GM12891 (cell line): ENCODE measurements at regions not wholly inside any gene's neighbourhood (a gene's known extent, or its start where the extent isn't known, plus 50 kb on each side); places are given as distances from the start of the nearest gene placed in this dataset.
A peak's percentile ranks its signal among the peaks of the same experiment; 100 is the strongest.

Experiments used
- DNase-seq: peaks from one replicate; pipeline ENCODE4 v3.0.0; 2011; ENCODE audit warnings: low spot score; ENCODE audit not compliant: insufficient read length
- FAIRE-seq: peaks from 2 replicates; lab custom pipeline; 2011; peaks lifted over from hg19 to GRCh38; lab: Jason Lieb, UNC
- PAX5 ChIP-seq: IDR thresholded peaks from 2 replicates; pipeline ENCODE4 v1.6.1; 2011; ENCODE audit warnings: low read length, moderate library complexity, mild to moderate bottlenecking; ENCODE audit not compliant: insufficient read depth, severe bottlenecking
- POLR2A ChIP-seq: IDR thresholded peaks from 2 replicates; pipeline ENCODE4 v1.6.1; 2011; ENCODE audit warnings: low read depth, low read length, control low read depth
- POLR2AphosphoS5 ChIP-seq: IDR thresholded peaks from 2 replicates; pipeline ENCODE4 v1.6.1; 2011; ENCODE audit warnings: low read depth, low read length, control low read depth
- POU2F2 ChIP-seq: IDR thresholded peaks from 2 replicates; pipeline ENCODE4 v1.6.1; 2011; ENCODE audit warnings: low read depth, mild to moderate bottlenecking, control low read depth, low read length, moderate library complexity
- SPI1 ChIP-seq: IDR thresholded peaks from 2 replicates; pipeline ENCODE4 v1.6.1; 2011; ENCODE audit warnings: low read depth, low read length, control low read depth
- TAF1 ChIP-seq: IDR thresholded peaks from 2 replicates; pipeline ENCODE4 v1.6.1; 2011; ENCODE audit warnings: low read depth, low read length, control low read depth

DNA sequence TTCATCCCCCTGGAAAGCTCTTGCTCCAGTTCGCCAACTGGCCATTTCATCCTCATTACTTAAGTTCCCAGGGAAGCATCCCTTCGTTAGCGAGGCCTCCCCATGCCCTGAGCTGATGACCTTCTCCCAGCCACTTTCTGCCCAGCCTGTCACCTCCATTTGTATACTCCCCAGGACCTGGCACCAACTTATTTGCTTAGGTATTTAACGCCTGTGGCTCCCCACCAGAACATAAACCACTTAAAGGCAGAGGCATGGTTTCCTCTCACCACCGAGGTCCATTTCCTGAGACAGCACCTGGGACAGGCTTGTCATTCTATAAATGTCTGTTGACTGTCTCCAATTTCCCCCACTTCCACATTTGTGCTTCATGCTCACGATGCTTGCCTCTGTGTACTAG, 189.0 kb downstream of the ZNF621 start:
- FAIRE-seq (no peak), DNase-seq (no peak)
- TF ChIP-seq POU2F2 (no peak), SPI1 (no peak), POLR2A (no peak), PAX5 (no peak), TAF1 (no peak)

DNA sequence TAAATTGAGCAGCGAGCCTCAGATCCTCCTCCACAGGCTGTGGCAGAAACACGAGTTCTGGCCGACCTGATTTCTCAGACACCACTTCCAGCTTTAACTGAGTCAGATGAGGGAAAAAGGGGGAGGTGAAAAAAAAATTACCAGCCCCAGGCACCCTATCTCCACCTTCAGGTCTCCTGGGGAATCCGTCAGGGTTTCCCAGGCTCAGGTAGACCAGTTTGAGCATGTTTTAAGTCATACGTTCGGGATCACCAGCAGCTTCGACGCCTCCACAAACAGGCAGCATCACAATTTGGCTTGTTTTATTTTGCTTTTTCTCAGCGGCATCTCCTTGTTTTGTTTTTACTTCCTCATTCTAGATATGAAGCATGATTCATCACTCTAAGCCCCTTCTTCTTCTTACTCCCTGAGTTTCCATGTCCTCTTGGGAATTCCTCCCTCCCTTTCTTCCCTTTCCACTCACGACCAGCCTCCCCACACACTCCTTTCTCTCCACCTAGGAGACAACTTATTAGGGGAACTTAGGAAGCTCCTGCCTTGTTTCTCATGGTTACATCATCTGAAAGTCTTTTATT, 190.1 kb downstream of the ZNF621 start:
- FAIRE-seq, result no peak
- TF ChIP-seq SPI1, result no peak
- TF ChIP-seq POU2F2, result no peak
- TF ChIP-seq POLR2AphosphoS5, result no peak
- TF ChIP-seq POLR2A, result no peak
- no peak for TF ChIP-seq TAF1
- TF ChIP-seq PAX5, result no peak
- DNase-seq, result no peak

DNA sequence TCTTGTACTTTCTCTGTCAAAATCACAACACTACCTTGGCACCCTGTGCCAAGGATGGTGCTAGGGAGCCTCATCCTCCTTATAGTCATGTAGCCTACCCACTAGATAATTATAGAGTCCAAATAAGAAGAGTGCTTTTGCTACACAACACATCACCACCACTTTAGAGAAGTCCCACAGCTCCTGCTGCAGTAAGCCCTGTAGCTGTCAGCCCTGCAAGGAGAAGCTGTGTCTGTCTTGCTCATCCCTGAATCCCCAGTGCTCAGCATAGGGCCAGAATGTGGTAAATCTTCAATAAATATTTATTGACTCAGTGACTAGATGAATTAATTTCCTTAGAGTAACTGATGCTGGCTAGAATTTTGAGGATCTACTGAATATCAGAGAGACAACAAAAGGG, 190.8 kb downstream of the ZNF621 start:
- no peak for FAIRE-seq
- DNase-seq, result no peak
- no peak for TF ChIP-seq PAX5
- no peak for TF ChIP-seq POU2F2
- no peak for TF ChIP-seq POLR2AphosphoS5

DNA sequence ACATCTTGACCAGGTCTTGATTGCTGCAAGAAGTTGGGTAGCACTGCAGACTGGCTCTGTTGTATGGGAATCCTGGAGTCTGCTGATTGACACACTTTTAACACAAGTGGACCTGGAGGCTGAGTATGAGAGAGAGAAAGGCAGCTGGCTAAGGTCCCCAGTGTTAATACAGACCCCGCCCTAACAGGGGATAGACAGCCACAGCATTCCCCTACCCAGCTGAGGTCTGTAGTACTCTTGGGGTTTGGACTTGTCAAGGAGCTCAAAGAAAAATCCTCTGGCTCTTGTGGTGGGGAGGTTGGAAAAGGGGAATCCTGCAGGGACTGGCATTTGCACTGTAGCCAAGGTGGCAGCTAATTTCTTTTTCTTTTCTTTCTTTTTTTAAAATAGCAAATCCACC, 192.7 kb downstream of the ZNF621 start:
- DNase-seq, result no peak
- TF ChIP-seq POLR2AphosphoS5 (no peak), POLR2A (no peak), SPI1 (no peak), POU2F2 (no peak), TAF1 (no peak), PAX5 (no peak)
- no peak for FAIRE-seq

DNA sequence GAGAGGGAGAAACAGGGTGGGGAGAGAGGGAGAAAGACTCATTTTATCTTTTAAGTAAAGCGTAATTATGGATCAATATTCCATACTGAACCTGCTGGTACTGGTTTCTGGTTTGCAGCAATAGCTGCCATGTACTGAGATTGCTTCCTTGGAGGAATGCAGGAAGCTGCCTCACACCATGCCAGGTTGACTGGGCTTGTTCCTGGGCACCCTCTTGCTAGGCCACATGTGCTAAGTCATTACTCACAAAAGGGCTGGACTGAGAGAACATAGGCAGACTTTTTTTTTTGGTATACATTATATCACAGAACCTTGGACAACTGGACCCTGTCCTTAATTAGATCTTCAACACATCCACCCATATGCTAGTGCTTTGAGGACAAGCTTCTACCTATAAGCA, 193.4 kb downstream of the ZNF621 start:
- TF ChIP-seq POLR2A (no peak), POU2F2 (no peak), SPI1 (no peak), TAF1 (no peak), POLR2AphosphoS5 (no peak), PAX5 (no peak)
- FAIRE-seq, result peak; percentile 64
- DNase-seq, result no peak

DNA sequence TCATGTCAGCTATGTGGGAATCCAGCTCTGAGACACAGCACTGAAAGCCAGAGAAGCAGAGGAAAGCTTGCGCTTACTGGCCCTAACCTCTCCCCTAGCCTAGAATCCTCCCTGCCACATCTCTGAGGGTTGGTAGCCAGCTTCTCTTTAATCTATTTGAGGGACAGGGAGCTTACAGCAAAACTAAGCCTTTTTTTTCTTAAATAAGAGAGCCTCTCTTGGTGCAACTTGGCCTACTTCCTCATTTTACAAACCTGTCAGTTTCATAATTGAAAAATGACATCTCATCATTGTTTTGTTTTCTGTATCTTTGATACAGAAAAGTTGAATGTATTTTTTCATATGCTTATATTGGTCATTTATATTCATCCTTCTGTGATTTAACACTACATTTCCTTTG, 193.9 kb downstream of the ZNF621 start:
- FAIRE-seq, result peak; percentile 26
- TF ChIP-seq SPI1, result peak; percentile 91
- no peak for TF ChIP-seq POU2F2
- peak; percentile 28 for DNase-seq

DNA sequence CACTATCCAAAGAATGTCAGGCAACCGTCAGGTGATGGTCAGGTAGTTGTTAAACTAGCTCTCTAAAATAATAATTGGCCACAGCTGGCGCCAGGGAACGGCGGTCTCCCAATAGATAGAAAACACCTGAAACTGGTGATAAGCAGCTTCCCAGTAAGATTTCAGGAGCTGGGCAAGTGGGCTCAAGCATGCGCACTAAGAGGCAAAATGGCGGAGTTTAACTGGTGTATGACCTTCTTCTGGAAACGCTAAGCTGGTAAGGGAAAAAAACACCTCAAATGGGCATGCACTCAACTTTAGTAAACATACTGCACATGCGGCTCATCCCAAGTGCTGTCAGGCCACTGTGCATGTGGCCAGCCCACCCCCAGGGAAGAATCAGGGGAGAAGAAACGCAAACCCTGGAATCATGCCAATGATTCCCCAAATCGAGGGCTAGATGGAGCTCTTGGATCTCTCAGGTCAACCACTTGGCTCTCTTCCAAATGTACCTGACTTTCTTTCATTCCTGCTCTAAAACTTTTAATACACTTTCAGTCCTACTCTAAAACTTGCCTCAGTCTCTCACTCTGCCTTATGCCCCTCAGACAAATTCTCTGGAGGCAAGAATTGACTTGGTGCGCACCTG, 195.0 kb downstream of the ZNF621 start:
- TF ChIP-seq POU2F2 (no peak), POLR2AphosphoS5 (no peak), PAX5 (no peak), SPI1 (no peak), POLR2A (no peak), TAF1 (no peak)
- DNase-seq (no peak), FAIRE-seq (no peak)

DNA sequence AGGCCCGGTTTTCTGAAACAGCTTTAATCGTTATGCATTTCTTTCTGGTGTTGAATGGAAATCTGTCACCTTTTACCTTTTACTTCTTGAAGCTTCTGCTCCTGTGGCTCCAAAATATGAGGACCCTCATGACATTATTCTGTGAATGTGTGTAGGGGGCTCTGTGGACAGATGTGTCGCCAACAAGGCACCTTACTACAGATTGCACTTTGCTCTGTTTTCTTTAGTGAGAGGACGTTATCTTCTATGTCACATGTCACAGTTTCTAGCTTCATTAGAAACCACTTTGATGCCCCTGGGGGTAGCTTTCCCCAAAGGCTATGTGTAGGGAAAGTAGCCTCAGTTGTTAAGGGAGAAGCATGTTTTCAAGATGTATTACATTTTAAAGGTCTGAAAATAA, 195.6 kb downstream of the ZNF621 start:
- DNase-seq (no peak), FAIRE-seq (no peak)
- TF ChIP-seq POU2F2 (no peak), TAF1 (no peak), POLR2A (no peak), SPI1 (no peak), PAX5 (no peak), POLR2AphosphoS5 (no peak)

DNA sequence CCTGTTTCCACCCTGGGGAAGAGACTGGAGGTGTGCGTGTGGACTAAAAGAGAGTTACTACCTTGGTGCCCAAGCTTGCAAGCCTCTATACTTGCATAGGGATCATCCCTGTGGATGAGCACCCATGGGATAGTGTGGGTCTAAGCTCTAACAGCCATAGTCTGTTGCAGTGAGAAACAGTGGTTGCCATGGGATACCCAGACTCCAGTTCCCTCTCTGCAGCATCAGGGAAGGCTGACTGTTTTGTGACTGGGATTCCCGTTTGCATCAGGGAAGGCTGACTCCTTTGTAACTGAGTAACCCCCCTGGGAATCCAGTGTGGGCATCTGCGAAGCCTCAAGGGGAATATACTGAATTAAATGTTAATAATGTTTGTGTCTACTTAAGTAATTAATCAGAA, 196.1 kb downstream of the ZNF621 start:
- FAIRE-seq (no peak), DNase-seq (no peak)
- TF ChIP-seq PAX5 (no peak), POLR2AphosphoS5 (no peak), SPI1 (no peak), POU2F2 (no peak), TAF1 (no peak), POLR2A (no peak)

DNA sequence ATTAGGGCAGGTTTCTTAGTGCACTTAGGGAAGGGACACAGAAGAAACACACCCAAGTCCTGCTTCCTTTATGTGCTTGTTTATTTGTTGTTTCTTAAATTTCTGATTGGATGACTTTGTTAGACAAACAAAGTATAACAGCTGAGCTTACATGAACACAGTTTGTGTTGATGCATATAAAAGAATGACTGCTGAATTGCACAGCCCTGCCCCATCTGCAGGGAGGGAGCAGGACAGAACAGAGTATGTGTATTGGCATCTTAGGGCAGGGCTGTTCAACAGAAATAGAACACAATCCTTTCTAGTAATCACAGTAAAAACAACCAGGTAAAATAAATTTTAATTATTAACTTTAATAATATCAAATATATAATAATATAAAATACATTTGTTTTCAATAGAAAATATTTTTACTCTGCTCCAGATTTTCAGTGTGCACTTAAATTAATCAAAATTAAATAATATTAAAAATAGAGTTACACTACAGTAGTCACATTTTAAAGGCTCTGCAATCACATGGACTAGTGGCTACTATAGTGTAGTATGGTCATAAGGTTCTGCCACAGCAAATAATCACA, 198.4 kb downstream of the ZNF621 start:
- no peak for FAIRE-seq
- no peak for DNase-seq
- no peak for TF ChIP-seq PAX5
- TF ChIP-seq TAF1, result no peak
- TF ChIP-seq POLR2AphosphoS5, result no peak
- TF ChIP-seq POLR2A, result no peak
- TF ChIP-seq POU2F2, result no peak
- no peak for TF ChIP-seq SPI1

DNA sequence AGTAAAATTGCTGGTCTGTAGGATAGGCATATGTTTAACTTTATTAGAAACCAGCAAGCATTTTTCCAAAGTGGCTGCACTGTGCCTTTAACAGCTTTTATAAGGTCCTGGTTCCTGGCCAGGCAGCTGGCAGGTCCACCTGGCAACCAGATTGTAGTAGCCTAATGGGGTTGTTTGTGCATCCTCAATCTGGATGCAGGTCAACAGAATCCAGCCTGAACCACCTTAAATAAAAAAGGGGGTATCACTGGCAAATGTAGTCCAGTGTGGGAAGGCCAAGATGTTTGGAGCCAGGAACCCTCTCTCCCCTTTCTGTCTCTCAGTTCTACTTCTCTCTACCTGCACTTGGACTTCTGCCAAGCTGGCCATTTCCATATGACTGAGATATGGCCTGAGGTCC, 200.3 kb downstream of the ZNF621 start:
- TF ChIP-seq SPI1, result no peak
- TF ChIP-seq TAF1, result no peak
- FAIRE-seq (no peak), DNase-seq (no peak)
